K562 (cell line): ENCODE measurements at regions not wholly inside any gene's neighbourhood (a gene's known extent, or its start where the extent isn't known, plus 50 kb on each side); places are given as distances from the start of the nearest gene placed in this dataset.

Source experiments
- CHD7 ChIP-seq: fragments of 200-600 bp; sonication (generic); IDR thresholded peaks from one replicate; pipeline ENCODE4 v1.6.1; 2012; ENCODE audit warnings: mild to moderate bottlenecking, low read depth, low read length, inconsistent platforms
- HNRNPH1 ChIP-seq: fragments of 200-400 bp; formaldehyde crosslinking; optimal IDR thresholded peaks from 2 replicates; pipeline ENCODE3; 2017; ENCODE audit warnings: low read depth, mild to moderate bottlenecking, low read length, moderate library complexity
- ZNF668 ChIP-seq: fragments of 250-450 bp; sonication (Bioruptor Pico); IDR thresholded peaks from 2 replicates; pipeline ENCODE4 v1.8.0; 2022; ENCODE audit warnings: mild to moderate bottlenecking, inconsistent platforms

GRCh38 chr7:16939161-16939560 lies 57.4 kb upstream of the AGR3 start (continued):
- no peak for TF ChIP-seq CHD7
- TF ChIP-seq HNRNPH1 = no peak
- TF ChIP-seq ZNF668 (CRISPR knock-in tag) = no peak
